ENCODE measurements at regions not wholly inside any gene's neighbourhood (a gene's known extent, or its start where the extent isn't known, plus 50 kb on each side); places are given as distances from the start of the nearest gene placed in this dataset.

- no peak for TF ChIP-seq EZH2phosphoT487 (IDR thresholded peaks at IDR 0.05; ENCODE audit: insufficient read depth, low read depth)
- no peak for TF ChIP-seq EZH2 (IDR thresholded peaks at IDR 0.05; ENCODE audit: insufficient read depth, poor library complexity, severe bottlenecking)
Measured at GRCh38 chr9:105912863-105913516, 218.6 kb downstream of the TMEM38B start.
